CD4-positive, alpha-beta T cell treated with Interleukin-17A for 1 hour (primary cell): ENCODE measurements at regions not wholly inside any gene's neighbourhood (a gene's known extent, or its start where the extent isn't known, plus 50 kb on each side); places are given as distances from the start of the nearest gene placed in this dataset.
"Not testable (repeated sequence)": the region's sequence is repeated elsewhere in the genome, so short reads cannot be mapped to it uniquely, and the experiment has no call there.

Experiments
- DNase-seq: peaks from one replicate; pipeline ENCODE4 v3.0.0-alpha.2; 2020

DNA sequence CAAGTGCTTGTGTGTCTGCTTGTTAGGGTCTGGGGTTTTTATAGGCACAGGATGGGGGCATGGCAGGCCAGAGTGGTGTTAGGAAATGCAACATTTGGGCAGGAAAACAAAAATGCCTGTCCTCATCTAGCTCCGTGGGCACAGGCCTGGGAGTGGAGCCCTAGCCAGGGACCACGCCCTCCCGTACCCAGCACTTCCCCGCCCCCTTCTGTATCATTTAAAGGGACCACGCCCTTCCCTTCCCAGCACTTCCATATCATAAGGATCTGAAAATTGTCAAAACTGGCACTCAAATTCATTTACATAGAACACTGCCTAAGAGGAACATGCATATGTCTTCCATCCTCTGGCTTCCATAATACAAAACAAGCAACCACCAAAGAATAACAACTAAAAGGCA is 185.8 kb downstream of the B3GLCT start:
- no peak for DNase-seq

GRCh38 chr13:31394506-31394905 is 194.7 kb downstream of the B3GLCT start:
- DNase-seq, result no peak

DNA sequence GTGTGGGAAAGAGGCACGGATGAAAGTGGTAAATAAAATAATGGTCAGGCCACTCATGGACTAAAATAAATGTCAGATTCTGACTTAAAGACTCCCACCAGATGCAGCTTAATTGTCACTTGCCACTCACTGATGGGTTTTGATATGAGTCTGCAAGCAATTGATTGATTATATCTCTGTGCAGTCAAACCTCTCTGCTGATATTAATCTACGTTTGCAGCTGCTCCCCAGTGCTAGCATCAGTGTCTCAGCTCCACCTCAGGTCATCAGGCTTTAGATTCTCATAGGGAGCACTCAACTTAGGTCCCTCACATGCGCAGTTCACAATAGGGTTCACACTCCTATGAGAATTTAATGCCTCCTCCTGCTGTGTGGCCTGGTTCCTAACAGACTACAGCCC is 195.3 kb downstream of the B3GLCT start:
- no peak for DNase-seq

GRCh38 chr13:31399690-31400089 is 199.9 kb downstream of the B3GLCT start:
- DNase-seq, result no peak

GRCh38 chr13:31403711-31404110 is 203.9 kb downstream of the B3GLCT start:
- DNase-seq, result not testable (repeated sequence)

GRCh38 chr13:31408927-31409326 is 209.2 kb downstream of the B3GLCT start:
- no peak for DNase-seq

GRCh38 chr13:31409678-31410356 is 210.0 kb downstream of the B3GLCT start:
- DNase-seq, result no peak

GRCh38 chr13:31413516-31413915 is 213.7 kb downstream of the B3GLCT start:
- DNase-seq, result no peak

GRCh38 chr13:31416066-31416465 is 216.3 kb downstream of the B3GLCT start:
- no peak for DNase-seq

- no peak for DNase-seq
Measured at GRCh38 chr13:31418186-31418585, 218.4 kb downstream of the B3GLCT start.

DNA sequence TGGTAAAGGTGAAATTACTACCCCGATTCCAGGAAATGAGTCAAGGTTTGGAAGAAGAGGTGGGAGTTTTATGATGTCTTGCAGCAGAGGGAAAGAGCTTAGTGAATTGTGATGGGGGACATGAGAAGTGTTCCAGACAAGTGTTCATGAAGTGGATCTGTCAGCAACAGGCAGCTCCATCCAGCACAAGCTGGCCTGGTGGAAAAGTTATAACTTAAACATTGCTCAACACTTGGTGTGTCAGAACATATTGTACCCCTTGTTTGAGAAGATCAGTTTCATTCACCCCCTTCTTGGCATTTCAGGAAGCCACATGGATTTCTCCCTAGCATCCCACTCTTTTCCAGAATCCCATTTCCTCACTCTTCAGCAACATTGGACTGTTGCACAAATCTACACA is 222.0 kb downstream of the B3GLCT start:
- DNase-seq, result no peak

DNA sequence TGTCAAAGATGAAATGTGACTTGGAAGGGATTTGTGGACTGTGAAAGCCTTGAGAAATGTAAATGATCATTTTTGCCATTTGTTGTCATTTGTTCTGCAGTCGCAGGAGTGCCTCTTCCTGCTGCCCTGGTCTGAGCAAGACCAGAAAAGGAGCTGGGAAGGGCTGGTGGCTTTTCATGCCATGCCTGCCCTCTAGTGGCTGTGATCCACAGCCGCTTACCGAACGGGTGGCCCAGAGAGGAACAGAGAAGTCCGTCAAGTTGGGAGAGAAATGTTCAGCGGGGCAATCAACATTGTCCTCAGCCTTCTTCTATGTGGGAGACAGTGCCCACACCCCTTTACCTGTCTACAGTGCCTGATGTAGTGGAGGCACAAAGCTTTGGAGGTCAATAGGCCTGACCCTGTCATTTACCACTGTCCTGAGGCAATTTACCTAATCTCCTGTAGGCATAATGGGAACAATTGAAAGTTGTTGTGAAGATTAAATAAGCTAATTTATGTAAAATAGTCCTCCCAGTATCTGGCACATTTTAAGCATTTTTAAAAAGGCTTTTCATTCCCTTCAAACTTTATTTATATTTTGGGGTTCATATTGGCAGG is 224.5 kb downstream of the B3GLCT start:
- DNase-seq, result peak; percentile 56

DNA sequence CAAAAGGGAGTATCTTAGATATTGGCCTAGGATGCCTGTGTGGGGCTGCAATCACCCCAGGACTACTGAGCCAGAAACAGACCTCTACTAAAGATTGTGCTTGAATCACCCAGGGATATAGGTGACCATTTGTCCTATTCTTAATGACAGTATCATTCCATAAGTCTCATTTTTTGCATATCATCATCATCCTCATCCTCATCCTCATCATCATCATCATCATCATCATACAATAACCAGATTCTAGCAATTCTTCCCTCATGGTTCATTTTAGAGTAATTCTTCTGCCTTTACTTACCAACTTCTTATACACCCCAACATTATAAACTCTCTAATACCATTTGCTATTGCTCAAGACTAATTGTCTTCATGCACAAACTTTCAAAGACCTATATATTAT is 226.6 kb downstream of the B3GLCT start:
- DNase-seq, result no peak

GRCh38 chr13:31427151-31428100 is 227.7 kb downstream of the B3GLCT start:
- no peak for DNase-seq

- DNase-seq, result peak; percentile 44
Measured at GRCh38 chr13:31431722-31432137, 232.0 kb downstream of the B3GLCT start.

DNA sequence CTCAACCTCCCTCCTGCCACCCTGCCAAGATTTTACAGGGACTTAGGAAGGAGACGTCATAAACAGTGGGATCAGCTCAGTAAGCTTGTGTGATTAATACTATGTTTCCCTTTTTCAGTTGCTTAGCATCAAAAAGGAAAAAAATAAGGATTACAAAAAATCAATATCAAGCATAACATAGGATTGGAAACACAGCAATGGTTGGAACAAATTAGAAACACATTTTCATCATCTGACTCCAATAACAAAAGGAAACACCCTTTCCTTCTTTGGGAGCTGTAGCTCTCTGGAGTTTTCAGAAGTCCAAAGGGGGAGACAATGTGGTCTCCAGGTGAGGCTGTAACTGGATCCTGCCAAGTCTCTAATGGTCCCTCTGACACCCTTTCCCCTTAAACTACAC is 233.4 kb downstream of the B3GLCT start:
- no peak for DNase-seq

DNA sequence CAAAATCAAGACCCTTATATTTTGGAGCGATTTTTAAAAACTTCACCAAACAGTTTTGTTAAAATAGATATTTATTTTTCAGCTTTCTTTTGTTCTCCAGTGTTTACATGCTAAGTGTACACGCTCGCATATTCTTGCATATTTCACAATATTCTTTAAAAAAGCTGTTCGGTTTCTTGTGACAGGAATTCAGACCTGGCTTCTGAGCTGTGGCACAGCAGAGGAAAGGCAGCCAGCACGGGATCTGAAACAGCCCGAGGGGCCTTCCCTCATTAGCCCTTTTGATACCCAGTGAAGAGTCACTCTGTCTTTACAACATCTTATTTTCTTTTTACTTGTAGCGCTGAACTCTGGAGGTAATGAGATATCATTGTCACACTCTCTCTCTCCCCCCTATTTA is 234.0 kb downstream of the B3GLCT start:
- no peak for DNase-seq

GRCh38 chr13:31434613-31435012 is 234.8 kb downstream of the B3GLCT start:
- no peak for DNase-seq

GRCh38 chr13:31435536-31435935 is 235.8 kb downstream of the B3GLCT start:
- no peak for DNase-seq

GRCh38 chr13:31436478-31436877 is 236.7 kb downstream of the B3GLCT start:
- DNase-seq, result no peak

DNA sequence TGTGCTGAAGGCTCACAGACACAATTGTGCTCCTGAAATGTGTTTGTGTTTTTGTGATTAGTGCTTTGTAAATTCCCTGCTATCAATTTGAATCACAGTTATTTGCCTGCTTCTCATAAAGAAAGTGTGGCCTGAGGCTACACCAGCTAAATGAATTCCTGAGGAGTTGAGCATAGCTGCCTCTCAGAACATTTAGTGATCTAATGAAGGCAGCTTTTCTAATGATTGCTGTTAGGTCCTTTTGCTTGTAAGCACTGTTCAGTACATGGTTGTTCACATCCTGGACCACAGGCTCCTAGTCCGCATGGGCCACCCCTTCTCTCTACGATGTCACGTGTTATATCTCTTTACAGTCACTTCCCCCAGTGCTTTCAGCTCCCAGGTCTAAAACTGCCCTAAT is 238.2 kb downstream of the B3GLCT start:
- no peak for DNase-seq

- DNase-seq, result no peak
Measured at GRCh38 chr13:31440132-31440531, 240.4 kb downstream of the B3GLCT start.

DNA sequence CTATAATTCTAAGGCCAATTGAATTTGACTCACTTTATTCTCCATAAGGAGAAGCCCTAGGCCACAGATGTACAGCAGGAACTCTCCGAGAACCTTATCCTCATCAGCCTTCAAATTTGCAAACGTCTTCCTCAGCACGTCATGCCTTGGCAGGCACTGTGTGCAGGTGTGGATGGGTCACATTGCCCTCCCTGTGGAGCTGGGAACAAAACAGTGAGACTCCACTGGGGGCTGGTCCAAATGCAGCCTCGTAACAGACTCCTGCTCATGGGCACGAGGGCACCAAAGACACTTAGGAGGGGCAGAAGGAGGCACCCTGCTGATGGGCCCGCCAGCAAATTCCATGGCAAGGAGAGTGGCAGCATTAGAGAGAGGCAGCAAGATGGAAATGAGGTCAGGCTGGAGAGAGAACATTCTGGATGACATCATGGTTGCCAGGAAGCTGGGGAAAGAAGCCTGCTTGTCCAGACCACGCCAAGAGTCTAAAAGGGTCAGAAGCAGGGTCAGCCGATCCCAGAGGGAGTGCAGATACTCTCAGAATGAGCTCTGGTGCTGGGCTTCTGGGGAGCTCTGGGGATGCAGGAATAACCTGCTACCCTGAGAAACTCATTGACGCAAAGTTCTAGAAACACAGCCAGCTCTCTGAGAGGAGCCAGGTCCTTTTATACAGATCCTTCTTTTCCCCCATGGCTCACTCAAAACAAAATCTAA is 242.2 kb downstream of the B3GLCT start:
- DNase-seq, result no peak
